ENCODE measurements at regions not wholly inside any gene's neighbourhood (a gene's known extent, or its start where the extent isn't known, plus 50 kb on each side); places are given as distances from the start of the nearest gene placed in this dataset.

DNA sequence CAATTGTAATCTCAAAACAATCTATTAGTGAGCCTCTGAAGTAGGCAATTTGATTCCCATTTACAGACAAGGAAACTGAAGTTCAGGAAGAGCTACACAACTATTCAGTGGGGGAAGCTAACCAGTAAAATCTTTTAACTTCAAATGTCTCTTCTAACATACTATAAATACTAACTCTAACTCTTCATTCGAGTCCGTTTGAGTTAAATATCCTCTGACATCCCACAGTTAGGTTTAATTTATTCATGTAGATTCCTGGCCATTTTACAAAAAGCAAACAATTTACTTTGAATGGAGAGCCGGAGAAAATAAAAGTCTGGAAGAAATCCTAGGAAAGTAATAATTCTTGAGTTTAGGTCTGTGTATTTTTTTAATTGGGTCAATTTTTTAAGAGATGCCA lies 64.7 kb downstream of the HYCC1 start:
- DNase-seq, result no peak
- TF ChIP-seq, protein P1, sequence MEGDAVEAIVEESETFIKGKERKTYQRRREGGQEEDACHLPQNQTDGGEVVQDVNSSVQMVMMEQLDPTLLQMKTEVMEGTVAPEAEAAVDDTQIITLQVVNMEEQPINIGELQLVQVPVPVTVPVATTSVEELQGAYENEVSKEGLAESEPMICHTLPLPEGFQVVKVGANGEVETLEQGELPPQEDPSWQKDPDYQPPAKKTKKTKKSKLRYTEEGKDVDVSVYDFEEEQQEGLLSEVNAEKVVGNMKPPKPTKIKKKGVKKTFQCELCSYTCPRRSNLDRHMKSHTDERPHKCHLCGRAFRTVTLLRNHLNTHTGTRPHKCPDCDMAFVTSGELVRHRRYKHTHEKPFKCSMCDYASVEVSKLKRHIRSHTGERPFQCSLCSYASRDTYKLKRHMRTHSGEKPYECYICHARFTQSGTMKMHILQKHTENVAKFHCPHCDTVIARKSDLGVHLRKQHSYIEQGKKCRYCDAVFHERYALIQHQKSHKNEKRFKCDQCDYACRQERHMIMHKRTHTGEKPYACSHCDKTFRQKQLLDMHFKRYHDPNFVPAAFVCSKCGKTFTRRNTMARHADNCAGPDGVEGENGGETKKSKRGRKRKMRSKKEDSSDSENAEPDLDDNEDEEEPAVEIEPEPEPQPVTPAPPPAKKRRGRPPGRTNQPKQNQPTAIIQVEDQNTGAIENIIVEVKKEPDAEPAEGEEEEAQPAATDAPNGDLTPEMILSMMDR (IDR thresholded peaks at IDR 0.05; ENCODE audit: low read depth, low read length), result no peak
- Histone ChIP-seq H3K36me3 (no peaks in the 10 kb centered on the region), H3K9me3 (ENCODE audit: severe bottlenecking) (no peaks in the 10 kb centered on the region), H3K27ac (no peak overlapping the region), H3K4me3 (ENCODE audit: low read depth, low read length) (no peak overlapping the region), H3K27me3 (ENCODE audit: insufficient read depth, low read depth, severe bottlenecking) (no peaks in the 10 kb centered on the region)

DNA sequence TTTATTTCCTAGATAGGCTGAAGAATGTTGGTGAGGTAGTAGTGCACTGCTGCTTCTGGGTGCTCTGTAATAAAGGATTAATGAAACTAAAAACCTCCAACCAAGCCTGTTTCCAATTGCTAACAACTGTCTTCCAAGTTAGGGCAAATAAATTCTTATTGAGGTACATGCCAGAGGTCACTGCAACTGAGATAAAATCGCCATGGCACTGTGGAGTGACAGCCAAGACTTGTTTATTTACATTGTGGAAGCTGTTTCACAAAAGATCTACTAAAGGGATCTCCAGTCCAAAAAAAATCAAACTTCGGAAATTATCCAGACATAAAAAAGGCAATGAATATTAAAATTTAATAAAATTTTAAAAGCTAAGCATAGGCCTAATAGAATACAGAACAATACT lies 65.2 kb downstream of the HYCC1 start:
- no peak overlapping the region for H3K27ac ChIP-seq
- no peak overlapping the region for H3K4me3 ChIP-seq (ENCODE audit: low read depth, low read length)
- no peaks in the 10 kb centered on the region for H3K27me3 ChIP-seq (ENCODE audit: insufficient read depth, low read depth, severe bottlenecking)
- DNase-seq, result no peak
- TF ChIP-seq, protein P1 (IDR thresholded peaks at IDR 0.05; ENCODE audit: low read depth, low read length), result no peak
- no peaks in the 10 kb centered on the region for H3K36me3 ChIP-seq
- no peaks in the 10 kb centered on the region for H3K9me3 ChIP-seq (ENCODE audit: severe bottlenecking)

DNA sequence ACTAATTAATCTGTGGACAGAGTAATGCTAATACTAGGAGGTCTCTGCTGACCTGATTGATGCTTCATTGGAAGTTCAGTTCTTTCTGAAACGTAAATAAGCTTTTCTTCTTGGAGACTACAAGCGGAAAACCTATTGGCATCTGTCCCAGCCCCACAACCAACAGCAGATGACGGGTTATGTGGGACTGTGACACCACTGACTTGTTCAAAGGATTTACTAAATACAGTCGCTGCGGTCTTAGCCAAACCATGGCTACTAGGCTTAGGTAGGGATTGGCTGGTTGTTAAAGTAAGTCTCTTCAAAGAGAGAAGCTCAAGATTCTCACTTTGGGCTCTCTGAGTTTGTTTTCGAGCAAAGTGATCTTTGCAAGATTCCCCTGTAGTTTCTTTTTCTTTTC lies 68.3 kb downstream of the HYCC1 start:
- TF ChIP-seq, protein P1 (IDR thresholded peaks at IDR 0.05; ENCODE audit: low read depth, low read length), result no peak
- H3K27me3 ChIP-seq (ENCODE audit: insufficient read depth, low read depth, severe bottlenecking), result no peaks in the 10 kb centered on the region

DNA sequence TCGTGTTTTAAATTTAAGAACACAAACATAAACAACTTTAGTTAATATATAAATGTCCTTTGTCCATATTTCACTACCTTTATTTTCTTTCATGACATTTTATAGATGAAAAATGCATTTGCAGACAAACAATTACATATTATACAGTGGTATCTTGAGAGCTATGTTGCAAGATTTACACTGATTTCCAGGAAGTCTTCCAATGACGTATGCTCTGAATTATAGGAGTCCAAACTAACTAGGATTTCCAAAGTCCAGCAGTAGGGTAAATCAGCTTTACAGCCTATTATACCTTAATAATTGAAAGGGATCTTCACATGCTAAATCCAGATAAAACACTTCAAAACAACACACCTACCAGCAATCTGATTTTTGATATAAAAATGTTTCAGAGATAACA lies 69.4 kb downstream of the HYCC1 start:
- Histone ChIP-seq H3K9me3 (ENCODE audit: severe bottlenecking) (no peaks in the 10 kb centered on the region), H3K27ac (no peak overlapping the region), H3K4me3 (ENCODE audit: low read depth, low read length) (no peak overlapping the region), H3K36me3 (no peaks in the 10 kb centered on the region), H3K27me3 (ENCODE audit: insufficient read depth, low read depth, severe bottlenecking) (no peaks in the 10 kb centered on the region)
- no peak for DNase-seq
- TF ChIP-seq, protein P1 (IDR thresholded peaks at IDR 0.05; ENCODE audit: low read depth, low read length), result no peak

More for the DNA sequence above, 68.3 kb downstream of the HYCC1 start:
- Histone ChIP-seq H3K9me3 (ENCODE audit: severe bottlenecking) (no peaks in the 10 kb centered on the region), H3K27ac (no peak overlapping the region), H3K36me3 (no peaks in the 10 kb centered on the region), H3K4me3 (ENCODE audit: low read depth, low read length) (no peak overlapping the region)
- DNase-seq, result peak; percentile 16

DNA sequence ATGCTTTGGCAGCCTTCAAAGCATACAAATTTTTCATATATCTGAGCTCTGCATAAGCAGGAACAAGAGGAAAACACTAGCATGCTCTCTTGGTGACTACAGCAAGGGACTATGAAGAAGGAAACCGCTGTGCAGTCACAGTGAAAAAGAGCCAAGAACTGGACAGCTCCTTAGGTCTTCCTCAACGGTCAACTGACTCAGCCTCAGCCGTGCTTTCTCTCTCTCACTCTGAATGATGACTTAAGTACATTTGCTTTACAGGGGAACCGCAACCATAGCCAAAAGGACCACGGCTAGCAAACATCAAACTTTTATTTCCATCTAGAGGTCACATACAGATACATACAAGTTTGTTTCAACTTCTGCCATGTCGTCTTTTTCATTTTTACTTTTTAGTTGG lies 69.9 kb downstream of the HYCC1 start:
- Histone ChIP-seq H3K4me3 (ENCODE audit: low read depth, low read length) (no peak overlapping the region), H3K9me3 (ENCODE audit: severe bottlenecking) (no peaks in the 10 kb centered on the region), H3K27me3 (ENCODE audit: insufficient read depth, low read depth, severe bottlenecking) (no peaks in the 10 kb centered on the region), H3K36me3 (no peaks in the 10 kb centered on the region), H3K27ac (no peak overlapping the region)
- DNase-seq, result no peak
- TF ChIP-seq, protein P1 (IDR thresholded peaks at IDR 0.05; ENCODE audit: low read depth, low read length), result no peak

DNA sequence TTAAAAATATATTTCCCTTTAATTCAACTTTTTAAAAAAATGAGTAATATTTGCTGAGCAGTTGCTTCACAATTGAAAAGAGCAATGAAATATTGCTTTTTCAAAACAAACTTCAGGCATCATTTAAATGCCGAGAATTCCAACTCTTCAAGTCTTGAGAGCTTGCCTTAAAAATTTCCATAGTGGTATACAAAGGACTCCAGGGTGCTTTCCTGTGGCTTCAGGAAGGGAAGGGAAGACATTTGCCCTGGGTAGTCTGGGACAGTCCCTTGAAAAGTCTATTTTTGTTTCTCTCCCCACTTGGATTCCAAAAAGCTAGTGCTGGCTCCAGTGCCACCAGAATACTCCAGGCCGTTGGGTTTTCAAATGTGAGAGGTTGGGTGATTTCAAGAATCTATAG lies 71.7 kb downstream of the HYCC1 start:
- H3K27me3 ChIP-seq (ENCODE audit: insufficient read depth, low read depth, severe bottlenecking), result no peaks in the 10 kb centered on the region
- H3K9me3 ChIP-seq (ENCODE audit: severe bottlenecking), result no peaks in the 10 kb centered on the region
- H3K36me3 ChIP-seq, result no peaks in the 10 kb centered on the region
- no peak overlapping the region for H3K27ac ChIP-seq
- TF ChIP-seq, protein P1 (IDR thresholded peaks at IDR 0.05; ENCODE audit: low read depth, low read length), result no peak
- no peak overlapping the region for H3K4me3 ChIP-seq (ENCODE audit: low read depth, low read length)
- DNase-seq, result no peak
